Kidney (tissue), 13 donors: ENCODE measurements at regions not wholly inside any gene's neighbourhood (a gene's known extent, or its start where the extent isn't known, plus 50 kb on each side); places are given as distances from the start of the nearest gene placed in this dataset.

Source experiments
- DNase-seq, 5 donors: peaks; one replicate each; pipeline ENCODE4 v3.0.0-alpha.2; 2013 to 2020
- FAIRE-seq: peaks from 2 replicates; lab custom pipeline; 2012; peaks lifted over from hg19 to GRCh38; lab: Jason Lieb, UNC
- H3K27ac ChIP-seq, 2 donors: one replicate each; pipeline ENCODE4 v1.7.0; 2013; ENCODE audit warnings: low read depth in 2 of 2, low read length in 2 of 2, inconsistent platforms in 1 of 2
- H3K27me3 ChIP-seq: one replicate; pipeline ENCODE4 v1.7.1; 2013; ENCODE audit warnings: low read length, inconsistent platforms; ENCODE audit not compliant: control insufficient read depth, insufficient read depth
- H3K36me3 ChIP-seq, 3 donors: one replicate each; pipeline versions ENCODE4 v1.7.0 to v1.7.1; 2013; ENCODE audit warnings: low read length in 3 of 3, control low read depth in 1 of 3, inconsistent platforms in 1 of 3; ENCODE audit not compliant: insufficient read depth in 3 of 3, control insufficient read depth in 2 of 3
- H3K4me1 ChIP-seq, 3 donors: one replicate each; pipeline versions ENCODE4 v1.7.0 to v1.7.1; 2013; ENCODE audit warnings: low read length in 3 of 3, inconsistent platforms in 1 of 3, low read depth in 1 of 3; ENCODE audit not compliant: control insufficient read depth in 2 of 3, insufficient read depth in 2 of 3
- H3K4me3 ChIP-seq, 3 donors: one replicate each; pipeline versions ENCODE4 v1.7.0 to v1.8.1; 2013; ENCODE audit warnings: low read length in 3 of 3, control low read depth in 1 of 3, inconsistent platforms in 1 of 3
- H3K9ac ChIP-seq, 3 donors: one replicate each; pipeline versions ENCODE4 v1.7.0 to v1.7.1; 2013; ENCODE audit warnings: low read length in 3 of 3, control low read depth in 1 of 3, inconsistent platforms in 1 of 3
- H3K9me3 ChIP-seq, 3 donors: one replicate each; pipeline versions ENCODE4 v1.7.0 to v1.7.1; 2013; ENCODE audit warnings: low read length in 3 of 3, control low read depth in 1 of 3, inconsistent platforms in 1 of 3; ENCODE audit not compliant: control insufficient read depth in 2 of 3, insufficient read depth in 1 of 3
- CTCF ChIP-seq: IDR thresholded peaks from 3 replicates; pipeline ENCODE4 v1.5.1; 2012; ENCODE audit warnings: mild to moderate bottlenecking, moderate library complexity, borderline replicate concordance; ENCODE audit not compliant: insufficient read depth; ENCODE audit errors: extremely low read depth
- intact Hi-C: fragments of 100-400 bp; cut with DNase I; formaldehyde crosslinking; loops from one replicate; pipeline ENCODE4 v1.11.1; 2022
- donor health status: control.
- donor health status: control.
- donor health status: control.
- donor health status: control.
- donor health status: control.
- donor health status: DM: yes; HTN: yes; CAD: no.
- donor health status: Normal renal cell carcinoma (clear cell type).

DNA sequence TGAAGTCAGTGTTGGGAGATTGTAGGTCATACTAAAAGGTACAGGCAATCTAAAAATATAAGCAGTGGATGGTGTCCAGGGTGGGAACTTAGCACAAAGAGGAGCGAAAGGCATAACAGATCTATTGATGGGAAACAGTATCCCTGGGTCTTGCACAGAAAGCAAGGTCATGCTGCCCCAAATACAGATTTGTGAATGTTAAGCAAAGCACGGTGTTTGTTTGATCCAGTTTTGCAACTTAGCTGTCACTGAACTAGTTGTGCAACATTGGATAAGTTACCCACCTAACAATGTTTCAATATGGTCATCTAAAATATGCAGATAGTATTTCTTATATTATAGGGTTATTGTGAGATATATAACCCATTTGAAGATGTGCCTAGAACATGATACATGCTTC, 162.9 kb downstream of the BLID start:
- FAIRE-seq = no peak
- no peaks in the 10 kb centered on the region for H3K9me3 ChIP-seq
- H3K4me3 ChIP-seq = no peak overlapping the region
- no peak overlapping the region for H3K9ac ChIP-seq
- DNase-seq = no peak
- no peaks in the 10 kb centered on the region for H3K27me3 ChIP-seq
- no peak overlapping the region for H3K27ac ChIP-seq
- H3K36me3 ChIP-seq = no peaks in the 10 kb centered on the region
- no peaks in the 10 kb centered on the region for H3K4me1 ChIP-seq
- TF ChIP-seq CTCF = no peak
- intact Hi-C loops = no loop called here

GRCh38 chr11:121950160-121950559, 165.9 kb downstream of the BLID start:
- Histone ChIP-seq H3K27me3 (no peaks in the 10 kb centered on the region), H3K4me3 (no peak overlapping the region), H3K27ac (no peak overlapping the region), H3K9me3 (peaks cover 0 to 3% (median 0%) of the 10 kb centered on the region in 3 donors), H3K4me1 (no peaks in the 10 kb centered on the region), H3K36me3 (no peaks in the 10 kb centered on the region), H3K9ac (no peak overlapping the region)
- FAIRE-seq = no peak
- TF ChIP-seq CTCF = no peak
- DNase-seq = no peak
- intact Hi-C loops = no loop called here

DNA sequence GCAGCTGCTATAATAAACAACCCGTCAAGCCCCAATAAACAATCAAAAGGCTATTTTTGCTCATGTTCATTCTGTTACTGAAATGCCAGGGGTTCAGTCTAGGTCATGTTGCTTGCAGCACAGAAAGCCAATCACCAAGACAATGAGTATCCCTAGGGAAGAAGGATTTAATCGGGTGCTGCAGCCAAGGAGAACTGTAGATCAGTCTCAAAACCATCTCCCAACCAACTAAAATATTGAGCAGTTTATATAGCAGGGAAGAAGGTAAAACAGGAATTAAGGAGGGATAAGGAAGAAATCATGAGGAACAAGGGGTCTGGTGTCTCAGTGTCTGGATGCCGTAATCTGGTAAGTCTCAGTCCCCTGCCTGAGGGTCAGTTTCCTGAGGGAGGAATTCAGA, 169.5 kb downstream of the BLID start:
- DNase-seq = no peak
- intact Hi-C loops = no loop called here

More for the DNA sequence above, 169.5 kb downstream of the BLID start:
- Histone ChIP-seq H3K36me3 (no peaks in the 10 kb centered on the region), H3K9me3 (peaks cover 0 to 3% (median 0%) of the 10 kb centered on the region in 3 donors), H3K27me3 (no peaks in the 10 kb centered on the region), H3K9ac (no peak overlapping the region), H3K4me3 (no peak overlapping the region), H3K4me1 (no peaks in the 10 kb centered on the region), H3K27ac (no peak overlapping the region)
- no peak for FAIRE-seq
- TF ChIP-seq CTCF = no peak
